Osteoblast (primary cell): ENCODE measurements at regions not wholly inside any gene's neighbourhood (a gene's known extent, or its start where the extent isn't known, plus 50 kb on each side); places are given as distances from the start of the nearest gene placed in this dataset.

Experiments used
- DNase-seq: peaks from one replicate; pipeline ENCODE4 v3.0.0; 2011; ENCODE audit warnings: low spot score, mixed read lengths; ENCODE audit not compliant: insufficient read length; ENCODE audit errors: missing footprints
- H2AFZ ChIP-seq: 2 replicates; pipeline ENCODE4 v1.6.0; 2011; ENCODE audit warnings: mild to moderate bottlenecking, low read length
- H3K27ac ChIP-seq: 2 replicates; pipeline ENCODE4 v1.5.1; 2011; ENCODE audit warnings: mild to moderate bottlenecking, low read depth, low read length, moderate library complexity
- H3K27me3 ChIP-seq: 2 replicates; pipeline ENCODE4 v1.6.0; 2012; ENCODE audit warnings: mild to moderate bottlenecking, control low read depth, inconsistent platforms, low read length, moderate library complexity; ENCODE audit not compliant: insufficient read depth
- H3K36me3 ChIP-seq: 2 replicates; pipeline ENCODE4 v1.5.1; 2011; ENCODE audit warnings: mild to moderate bottlenecking, low read length, control low read depth, moderate library complexity; ENCODE audit not compliant: insufficient read depth
- H3K4me1 ChIP-seq: 2 replicates; pipeline ENCODE4 v1.5.1; 2011; ENCODE audit warnings: mild to moderate bottlenecking, low read length, control low read depth, moderate library complexity; ENCODE audit not compliant: insufficient read depth
- H3K4me2 ChIP-seq: 2 replicates; pipeline ENCODE4 v1.6.0; 2011; ENCODE audit warnings: mild to moderate bottlenecking, low read length; ENCODE audit not compliant: insufficient read depth
- H3K4me3 ChIP-seq: fragments of 200-600 bp; sonication (generic); 3 replicates; pipeline ENCODE4 v1.5.1; 2012; ENCODE audit warnings: mild to moderate bottlenecking, low read length, inconsistent platforms; ENCODE audit not compliant: insufficient read depth
- H3K79me2 ChIP-seq: 2 replicates; pipeline ENCODE4 v1.6.0; 2012; ENCODE audit warnings: mild to moderate bottlenecking, low read length, control low read depth, inconsistent platforms; ENCODE audit not compliant: insufficient read depth
- H3K9me3 ChIP-seq: 2 replicates; pipeline ENCODE4 v1.5.1; 2011; ENCODE audit warnings: low read depth, low read length, control low read depth
- H4K20me1 ChIP-seq: 2 replicates; pipeline ENCODE4 v1.6.0; 2012; ENCODE audit warnings: mild to moderate bottlenecking, low read length, control low read depth; ENCODE audit not compliant: insufficient read depth
- CTCF ChIP-seq: IDR thresholded peaks from 2 replicates; pipeline ENCODE4 v1.5.1; 2011; ENCODE audit warnings: mild to moderate bottlenecking, low read depth, low read length, moderate library complexity; ENCODE audit errors: extremely low read depth

GRCh38 chr9:7242126-7242525, 484.4 kb downstream of the KDM4C start:
- Histone ChIP-seq H3K27ac (no peak overlapping the region), H3K36me3 (no peaks in the 10 kb centered on the region), H3K4me3 (no peak overlapping the region), H3K79me2 (no peaks in the 10 kb centered on the region), H4K20me1 (no peaks in the 10 kb centered on the region), H2AFZ (no peak overlapping the region), H3K4me2 (no peak overlapping the region), H3K4me1 (peaks cover 6% of the 10 kb centered on the region), H3K27me3 (peaks cover 9% of the 10 kb centered on the region), H3K9me3 (no peaks in the 10 kb centered on the region)
- no peak for DNase-seq
- no peak for TF ChIP-seq CTCF

GRCh38 chr9:7241694-7242093, 483.9 kb downstream of the KDM4C start:
- Histone ChIP-seq H3K79me2 (no peaks in the 10 kb centered on the region), H3K27me3 (peaks cover 9% of the 10 kb centered on the region), H2AFZ (no peak overlapping the region), H3K9me3 (no peaks in the 10 kb centered on the region), H3K36me3 (no peaks in the 10 kb centered on the region), H3K4me1 (peaks cover 8% of the 10 kb centered on the region), H3K4me3 (no peak overlapping the region), H3K4me2 (no peak overlapping the region), H3K27ac (no peak overlapping the region), H4K20me1 (no peaks in the 10 kb centered on the region)
- no peak for DNase-seq
- TF ChIP-seq CTCF: no peak

- Histone ChIP-seq H3K27ac (no peak overlapping the region), H3K4me3 (no peak overlapping the region), H3K9me3 (no peaks in the 10 kb centered on the region), H3K4me2 (no peak overlapping the region), H3K79me2 (no peaks in the 10 kb centered on the region), H2AFZ (no peak overlapping the region), H4K20me1 (no peaks in the 10 kb centered on the region), H3K36me3 (no peaks in the 10 kb centered on the region), H3K4me1 (peaks cover 8% of the 10 kb centered on the region), H3K27me3 (peaks cover 9% of the 10 kb centered on the region)
- DNase-seq: no peak
- no peak for TF ChIP-seq CTCF
Measured at GRCh38 chr9:7240569-7241311, 483.0 kb downstream of the KDM4C start.

GRCh38 chr9:7239708-7240107, 481.9 kb downstream of the KDM4C start:
- H3K27me3 ChIP-seq: peaks cover 10% of the 10 kb centered on the region
- H3K79me2 ChIP-seq: no peaks in the 10 kb centered on the region
- no peaks in the 10 kb centered on the region for H4K20me1 ChIP-seq
- no peak overlapping the region for H3K4me3 ChIP-seq
- no peaks in the 10 kb centered on the region for H3K9me3 ChIP-seq
- no peak for TF ChIP-seq CTCF
- H3K4me1 ChIP-seq: peaks cover 8% of the 10 kb centered on the region
- H3K36me3 ChIP-seq: no peaks in the 10 kb centered on the region
- H3K4me2 ChIP-seq: no peak overlapping the region
- no peak overlapping the region for H3K27ac ChIP-seq
- H2AFZ ChIP-seq: no peak overlapping the region
- no peak for DNase-seq
